ENCODE measurements at regions not wholly inside any gene's neighbourhood (a gene's known extent, or its start where the extent isn't known, plus 50 kb on each side); places are given as distances from the start of the nearest gene placed in this dataset.

GRCh38 chr16:52613508-52613907 lies 66.6 kb upstream of the TOX3 start:
- TF ChIP-seq POLR2A (IDR thresholded peaks at IDR 0.05), result no peak
- no peak for TF ChIP-seq CTCF (IDR thresholded peaks at IDR 0.05)

Data from testis (tissue), 2 donors.